Subcutaneous abdominal adipose tissue (tissue), 5 donors: ENCODE measurements at regions not wholly inside any gene's neighbourhood (a gene's known extent, or its start where the extent isn't known, plus 50 kb on each side); places are given as distances from the start of the nearest gene placed in this dataset.

Experiments used
- H3K27ac ChIP-seq: one replicate; pipeline ENCODE4 v1.7.0; 2013; ENCODE audit warnings: low read depth, mild to moderate bottlenecking, inconsistent platforms, low read length, moderate library complexity
- H3K27me3 ChIP-seq, 5 donors: one replicate each; pipeline ENCODE4 v1.7.0; 2013; ENCODE audit warnings: low read length in 5 of 5, inconsistent platforms in 1 of 5; ENCODE audit not compliant: control insufficient read depth in 5 of 5, insufficient read depth in 4 of 5
- H3K36me3 ChIP-seq, 5 donors: one replicate each; pipeline ENCODE4 v1.7.0; 2013; ENCODE audit warnings: low read length in 5 of 5; ENCODE audit not compliant: control insufficient read depth in 5 of 5, insufficient read depth in 5 of 5
- H3K4me1 ChIP-seq, 5 donors: one replicate each; pipeline ENCODE4 v1.7.0; 2013; ENCODE audit warnings: low read length in 5 of 5, mild to moderate bottlenecking in 3 of 5, moderate library complexity in 1 of 5; ENCODE audit not compliant: control insufficient read depth in 5 of 5, insufficient read depth in 5 of 5
- H3K4me3 ChIP-seq, 5 donors: one replicate each; pipeline ENCODE4 v1.7.0; 2013; ENCODE audit warnings: low read length in 5 of 5, low read depth in 1 of 5
- H3K9ac ChIP-seq, 5 donors: one replicate each; pipeline ENCODE4 v1.7.0; 2013; ENCODE audit warnings: low read length in 5 of 5, mild to moderate bottlenecking in 4 of 5, moderate library complexity in 3 of 5
- H3K9me3 ChIP-seq, 5 donors: one replicate each; pipeline ENCODE4 v1.7.0; 2013; ENCODE audit warnings: low read length in 5 of 5; ENCODE audit not compliant: control insufficient read depth in 5 of 5
- donor health status: healthy.
- donor health status: healthy.
- donor health status: healthy.
- donor health status: healthy.
- donor health status: healthy.

- no peak overlapping the region for H3K9ac ChIP-seq
- no peak overlapping the region for H3K4me3 ChIP-seq
- H3K4me1 ChIP-seq: peaks cover 0 to 2% (median 0%) of the 10 kb centered on the region in 5 donors
- no peak overlapping the region for H3K27ac ChIP-seq
- H3K9me3 ChIP-seq: peaks cover 0 to 7% (median 2%) of the 10 kb centered on the region in 5 donors
- H3K27me3 ChIP-seq: peaks cover 0 to 6% (median 3%) of the 10 kb centered on the region in 5 donors
- H3K36me3 ChIP-seq: no peaks in the 10 kb centered on the region
Measured at GRCh38 chr10:125289461-125289860, 129.1 kb upstream of the CTBP2 start.

GRCh38 chr10:125284875-125285597, 124.7 kb upstream of the CTBP2 start:
- Histone ChIP-seq H3K9ac (no peak overlapping the region), H3K4me3 (no peak overlapping the region), H3K9me3 (peaks cover 0 to 7% (median 2%) of the 10 kb centered on the region in 5 donors), H3K27ac (no peak overlapping the region), H3K4me1 (no peaks in the 10 kb centered on the region), H3K36me3 (no peaks in the 10 kb centered on the region), H3K27me3 (peaks cover 0 to 3% (median 3%) of the 10 kb centered on the region in 5 donors)

GRCh38 chr10:125283836-125284614, 123.7 kb upstream of the CTBP2 start:
- H3K36me3 ChIP-seq: no peaks in the 10 kb centered on the region
- peaks cover 0 to 3% (median 3%) of the 10 kb centered on the region in 5 donors for H3K27me3 ChIP-seq
- H3K9me3 ChIP-seq: peaks cover 0 to 3% (median 0%) of the 10 kb centered on the region in 5 donors
- H3K27ac ChIP-seq: no peak overlapping the region
- no peak overlapping the region for H3K4me3 ChIP-seq
- no peak overlapping the region for H3K9ac ChIP-seq
- no peaks in the 10 kb centered on the region for H3K4me1 ChIP-seq

GRCh38 chr10:125283191-125283835, 123.0 kb upstream of the CTBP2 start:
- Histone ChIP-seq H3K4me3 (no peak overlapping the region), H3K9ac (no peak overlapping the region), H3K9me3 (peaks cover 0 to 2% (median 0%) of the 10 kb centered on the region in 5 donors), H3K27me3 (peaks cover 0 to 3% (median 3%) of the 10 kb centered on the region in 5 donors), H3K4me1 (no peaks in the 10 kb centered on the region), H3K36me3 (no peaks in the 10 kb centered on the region), H3K27ac (no peak overlapping the region)

- H3K4me1 ChIP-seq: no peaks in the 10 kb centered on the region
- no peak overlapping the region for H3K27ac ChIP-seq
- peaks cover 0 to 3% (median 2%) of the 10 kb centered on the region in 5 donors for H3K27me3 ChIP-seq
- H3K4me3 ChIP-seq: no peak overlapping the region
- H3K9me3 ChIP-seq: peaks cover 0 to 6% (median 2%) of the 10 kb centered on the region in 5 donors
- H3K36me3 ChIP-seq: no peaks in the 10 kb centered on the region
- H3K9ac ChIP-seq: no peak overlapping the region
Measured at GRCh38 chr10:125281091-125281490, 120.7 kb upstream of the CTBP2 start.

GRCh38 chr10:125276133-125276532, 115.8 kb upstream of the CTBP2 start:
- H3K27ac ChIP-seq: no peak overlapping the region
- H3K4me1 ChIP-seq: no peaks in the 10 kb centered on the region
- no peaks in the 10 kb centered on the region for H3K36me3 ChIP-seq
- peaks cover 0 to 7% (median under 1%) of the 10 kb centered on the region in 5 donors for H3K27me3 ChIP-seq
- peaks cover 2 to 11% (median 6%) of the 10 kb centered on the region in 5 donors for H3K9me3 ChIP-seq
- H3K4me3 ChIP-seq: no peak overlapping the region
- no peak overlapping the region for H3K9ac ChIP-seq

- no peaks in the 10 kb centered on the region for H3K36me3 ChIP-seq
- H3K27ac ChIP-seq: no peak overlapping the region
- no peaks in the 10 kb centered on the region for H3K4me1 ChIP-seq
- H3K27me3 ChIP-seq: peaks cover 0 to 7% (median under 1%) of the 10 kb centered on the region in 5 donors
- no peak overlapping the region for H3K4me3 ChIP-seq
- no peak overlapping the region for H3K9ac ChIP-seq
- peaks cover 2 to 11% (median 6%) of the 10 kb centered on the region in 5 donors for H3K9me3 ChIP-seq
Measured at GRCh38 chr10:125274961-125275360, 114.6 kb upstream of the CTBP2 start.

GRCh38 chr10:125273023-125273422, 112.7 kb upstream of the CTBP2 start:
- Histone ChIP-seq H3K4me1 (no peaks in the 10 kb centered on the region), H3K4me3 (no peak overlapping the region), H3K9me3 (peaks cover 2 to 11% (median 6%) of the 10 kb centered on the region in 5 donors), H3K9ac (no peak overlapping the region), H3K27me3 (peaks cover 0 to 7% (median 2%) of the 10 kb centered on the region in 5 donors), H3K36me3 (no peaks in the 10 kb centered on the region), H3K27ac (no peak overlapping the region)

GRCh38 chr10:125269716-125270115, 109.4 kb upstream of the CTBP2 start:
- no peak overlapping the region for H3K27ac ChIP-seq
- no peaks in the 10 kb centered on the region for H3K36me3 ChIP-seq
- peaks cover 0 to 4% (median 2%) of the 10 kb centered on the region in 5 donors for H3K27me3 ChIP-seq
- H3K4me1 ChIP-seq: no peaks in the 10 kb centered on the region
- no peak overlapping the region for H3K4me3 ChIP-seq
- H3K9ac ChIP-seq: no peak overlapping the region
- H3K9me3 ChIP-seq: no peaks in the 10 kb centered on the region
